B cell (primary cell): ENCODE measurements at regions not wholly inside any gene's neighbourhood (a gene's known extent, or its start where the extent isn't known, plus 50 kb on each side); places are given as distances from the start of the nearest gene placed in this dataset.

Experiments used
- ATAC-seq: fragments of 200-7000 bp; cut with Tn5 transposase; one replicate; pipeline ENCODE4 v1.10.0; 2021; ENCODE audit warnings: low read depth, mild to moderate bottlenecking, moderate number of reproducible peaks, moderate library complexity
- CTCF ChIA-PET: fragments of 350-600 bp; sonication (Branson Sonifier 250); formaldehyde crosslinking; loops from one replicate; lab custom pipeline; 2021; ENCODE audit warnings: antibody characterized with exemption, inconsistent platforms; lab: Charles Lee
- POLR2A ChIA-PET: fragments of 350-600 bp; sonication (Branson Sonifier 250); formaldehyde crosslinking; loops from one replicate; lab custom pipeline; 2021; ENCODE audit warnings: antibody characterized with exemption; lab: Charles Lee
- DNase-seq: peaks from one replicate; pipeline ENCODE4 v3.0.0; 2013
- H2AFZ ChIP-seq: 2 replicates; pipeline ENCODE4 v1.6.1; 2012; ENCODE audit warnings: mild to moderate bottlenecking, low read depth, low read length; ENCODE audit not compliant: insufficient read depth, poor library complexity, severe bottlenecking
- H3K27ac ChIP-seq, 2 donors: 1 replicate in 1 of 2; 2 replicates in 1 of 2; pipeline ENCODE4 v1.5.1; 2012 to 2013; ENCODE audit warnings: low read length in 2 of 2, mild to moderate bottlenecking in 2 of 2, moderate library complexity in 1 of 2
- H3K27me3 ChIP-seq, 4 experiments: fragments of 200-600 bp in 1 of 4; sonication (generic) in 1 of 4; replicated peaks in 1 of 4; 1 replicate in 2 of 4; 2 replicates in 2 of 4; pipeline versions ENCODE4 v1.6.1 to v1.7.0; 2013 to 2016; ENCODE audit warnings: low read length in 3 of 4, mild to moderate bottlenecking in 2 of 4, mixed read lengths in 1 of 4, moderate library complexity in 1 of 4; ENCODE audit not compliant: insufficient read depth in 4 of 4, control insufficient read depth in 3 of 4; ENCODE audit errors: control extremely low read depth in 1 of 4
- H3K36me3 ChIP-seq, 2 experiments: replicated peaks in 1 of 2; 1 replicate in 1 of 2; 2 replicates in 1 of 2; pipeline versions ENCODE4 v1.6.1 to v1.7.1; 2013; ENCODE audit warnings: low read length in 1 of 2; ENCODE audit not compliant: insufficient read depth in 2 of 2, control insufficient read depth in 1 of 2; ENCODE audit errors: control extremely low read depth in 1 of 2, extremely low read depth in 1 of 2
- H3K4me1 ChIP-seq, 2 donors: fragments of 200-600 bp in 1 of 2; sonication (generic) in 1 of 2; 1 replicate in 1 of 2; 2 replicates in 1 of 2; pipeline versions ENCODE4 v1.5.1 to v1.6.1; 2013 to 2017; ENCODE audit warnings: low read length in 2 of 2; ENCODE audit not compliant: control insufficient read depth in 2 of 2, insufficient read depth in 2 of 2
- H3K4me2 ChIP-seq: replicated peaks from 2 replicates; pipeline ENCODE3; 2012; ENCODE audit warnings: mild to moderate bottlenecking, low read depth, low read length; ENCODE audit not compliant: poor library complexity, severe bottlenecking
- H3K4me3 ChIP-seq, 5 experiments: fragments of 200-600 bp in 1 of 5; sonication (generic) in 1 of 5; 1 replicate in 3 of 5; 2 replicates in 2 of 5; pipeline versions ENCODE4 v1.5.1 to v1.7.0; 2011 to 2016; ENCODE audit warnings: low read length in 4 of 5, mild to moderate bottlenecking in 4 of 5, low read depth in 2 of 5, control low read depth in 1 of 5, moderate library complexity in 1 of 5; ENCODE audit not compliant: insufficient read depth in 1 of 5; ENCODE audit errors: control extremely low read depth in 1 of 5, extremely low read depth in 1 of 5
- H3K79me2 ChIP-seq: fragments of 200-600 bp; sonication (generic); one replicate; pipeline ENCODE4 v1.6.0; 2016; ENCODE audit warnings: low read length; ENCODE audit not compliant: control insufficient read depth, insufficient read depth
- H3K9ac ChIP-seq: fragments of 200-600 bp; sonication (generic); 2 replicates; pipeline ENCODE4 v1.6.1; 2017; ENCODE audit warnings: mild to moderate bottlenecking, low read length, moderate library complexity
- H3K9me3 ChIP-seq, 3 donors: one replicate each; pipeline versions ENCODE4 v1.6.1 to v1.7.1; 2013; ENCODE audit warnings: low read length in 2 of 3; ENCODE audit not compliant: control insufficient read depth in 2 of 3, insufficient read depth in 1 of 3; ENCODE audit errors: control extremely low read depth in 1 of 3
- H4K20me1 ChIP-seq: 2 replicates; pipeline ENCODE4 v1.6.0; 2012; ENCODE audit warnings: mild to moderate bottlenecking, low read length; ENCODE audit not compliant: insufficient read depth, control insufficient read depth, poor library complexity, severe bottlenecking
- H3K27ac Mint-ChIP-seq: one replicate; pipeline ENCODE4 v1.8.0; 2021; ENCODE audit warnings: mixed read lengths
- H3K27me3 Mint-ChIP-seq: one replicate; pipeline ENCODE4 v1.8.0; 2021; ENCODE audit warnings: mixed read lengths
- H3K4me1 Mint-ChIP-seq: one replicate; pipeline ENCODE4 v1.8.0; 2021; ENCODE audit warnings: mixed read lengths
- H3K4me3 Mint-ChIP-seq: one replicate; pipeline ENCODE4 v1.8.0; 2021; ENCODE audit warnings: mixed read lengths
- H3K9me3 Mint-ChIP-seq: one replicate; pipeline ENCODE4 v1.8.0; 2022; ENCODE audit warnings: mixed read lengths; ENCODE audit not compliant: insufficient read depth
- CTCF ChIP-seq: fragments of 200-600 bp; IDR thresholded peaks from one replicate; pipeline ENCODE4 v1.8.0; 2022; ENCODE audit warnings: antibody characterized with exemption, mild to moderate bottlenecking
- EZH2 ChIP-seq: IDR thresholded peaks from 2 replicates; pipeline ENCODE4 v1.6.1; 2012; ENCODE audit warnings: borderline replicate concordance, low read depth, mild to moderate bottlenecking, moderate library complexity, low read length; ENCODE audit not compliant: insufficient read depth, poor library complexity, severe bottlenecking
- WGBS: methylation state at CpG from one replicate; pipeline ENCODE4 v1.1.5; 2013; ENCODE audit warnings: missing lambda C conversion rate; ENCODE audit not compliant: insufficient coverage; 5-methylcytosine and 5-hydroxymethylcytosine counted together
- intact Hi-C: fragments of 100-400 bp; cut with micrococcal nuclease; formaldehyde crosslinking; loops from one replicate; pipeline ENCODE4 v1.10.0; 2022

- Histone ChIP-seq H3K27ac (no peak overlapping the region), H4K20me1 (no peaks in the 10 kb centered on the region), H3K9ac (no peak overlapping the region), H2AFZ (no peak overlapping the region), H3K27me3 (no peaks in the 10 kb centered on the region), H3K4me2 (no peak overlapping the region), H3K9me3 (no peaks in the 10 kb centered on the region), H3K79me2 (no peaks in the 10 kb centered on the region), H3K4me1 (no peaks in the 10 kb centered on the region), H3K36me3 (no peaks in the 10 kb centered on the region), H3K4me3 (no peak overlapping the region)
- H3K9me3 Mint-ChIP-seq, result no peaks in the 10 kb centered on the region
- H3K4me1 Mint-ChIP-seq, result no peaks in the 10 kb centered on the region
- WGBS, result no CpG with 5 or more reads among the region's 2 CpGs
- TF ChIP-seq CTCF (no peak), EZH2 (no peak)
- intact Hi-C loops, result no loop called here
- POLR2A ChIA-PET, result no interaction called here
- H3K27ac Mint-ChIP-seq, result no peak overlapping the region
- no peak overlapping the region for H3K4me3 Mint-ChIP-seq
- peaks cover 4% of the 10 kb centered on the region for H3K27me3 Mint-ChIP-seq
- DNase-seq (no peak), ATAC-seq (no peak)
- CTCF ChIA-PET, result no interaction called here
Observed at GRCh38 chr12:65593239-65593701, 231.0 kb upstream of the HMGA2 start.

GRCh38 chr12:65594409-65594808, 229.9 kb upstream of the HMGA2 start:
- Histone ChIP-seq H3K27me3 (no peaks in the 10 kb centered on the region), H3K27ac (no peak overlapping the region), H3K4me2 (no peak overlapping the region), H3K9me3 (no peaks in the 10 kb centered on the region), H4K20me1 (no peaks in the 10 kb centered on the region), H2AFZ (no peak overlapping the region), H3K36me3 (no peaks in the 10 kb centered on the region), H3K4me3 (no peak overlapping the region), H3K79me2 (no peaks in the 10 kb centered on the region), H3K4me1 (no peaks in the 10 kb centered on the region), H3K9ac (no peak overlapping the region)
- no peak for DNase-seq
- WGBS, result 91% methylated on average over 4 of the region's 5 CpGs
- ChIA-PET POLR2A (no interaction called here), CTCF (no interaction called here)
- TF ChIP-seq CTCF (no peak), EZH2 (no peak)
- Mint-ChIP-seq H3K27me3 (peaks cover 5% of the 10 kb centered on the region), H3K9me3 (no peaks in the 10 kb centered on the region), H3K4me3 (no peak overlapping the region), H3K4me1 (no peaks in the 10 kb centered on the region), H3K27ac (no peak overlapping the region)
- intact Hi-C loops, result no loop called here
- no peak for ATAC-seq
